ENCODE measurements at regions not wholly inside any gene's neighbourhood (a gene's known extent, or its start where the extent isn't known, plus 50 kb on each side); places are given as distances from the start of the nearest gene placed in this dataset.
A peak's percentile ranks its signal among the peaks of the same experiment; 100 is the strongest.

DNA sequence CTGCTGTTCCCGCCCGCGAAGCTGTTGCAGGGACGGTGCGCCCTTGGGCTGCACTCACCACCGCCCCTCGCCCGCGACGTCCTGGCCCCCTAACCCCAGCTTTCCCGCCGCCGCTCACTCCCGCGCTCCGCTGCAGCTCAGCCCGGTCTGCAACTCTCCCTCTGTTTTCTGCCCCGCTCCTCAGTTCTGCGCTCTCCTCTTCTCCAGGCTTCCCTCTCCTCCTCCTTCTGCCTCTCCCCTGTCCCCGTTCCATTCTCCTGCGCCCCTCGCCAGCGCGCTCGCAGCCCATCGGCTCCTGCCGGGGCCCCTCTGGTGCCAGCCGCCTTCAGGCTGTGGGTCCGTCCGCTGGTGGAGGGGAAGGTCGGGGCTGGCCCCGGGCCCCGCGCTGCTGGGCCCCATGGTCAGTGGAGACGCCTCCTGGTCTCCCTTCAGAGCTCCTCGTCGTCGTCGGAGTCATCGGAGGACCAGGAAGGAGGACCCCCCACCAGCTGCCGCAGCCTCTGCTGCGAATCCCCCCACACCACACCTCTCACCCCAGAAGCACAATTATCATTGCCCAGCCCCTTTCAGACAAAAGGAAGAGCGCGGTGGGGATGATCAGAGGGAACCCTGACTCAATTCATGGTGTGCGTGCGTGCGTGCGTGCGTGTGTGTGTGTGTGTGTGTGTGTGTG lies 223.2 kb upstream of the FOXF1 start:
- no peak for FAIRE-seq

DNA sequence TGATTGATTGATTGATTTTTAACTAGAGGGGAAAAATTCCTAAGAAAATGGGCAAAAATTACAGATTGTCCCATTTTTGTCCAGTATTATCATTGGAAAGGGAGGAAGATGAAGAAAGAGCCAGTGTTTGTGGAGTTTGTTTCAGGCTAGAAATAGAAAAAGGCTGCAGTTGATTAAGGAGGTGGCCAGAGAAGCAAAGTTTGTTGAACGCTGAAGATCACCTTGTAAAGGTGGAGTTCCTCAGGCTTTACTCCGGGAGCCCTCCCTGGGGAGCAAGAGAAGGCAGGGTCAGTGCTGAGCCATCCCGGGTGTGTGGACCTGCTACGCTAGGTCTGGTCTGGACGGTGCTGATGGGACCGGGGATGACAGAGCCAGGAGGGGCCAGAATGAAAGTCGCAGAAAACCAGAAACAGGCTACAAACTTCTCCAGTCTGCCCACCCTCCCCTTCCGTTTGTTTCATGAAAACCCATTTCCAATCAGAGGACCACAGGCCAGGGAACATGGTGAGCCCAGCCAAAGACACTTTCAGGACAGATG lies 222.6 kb upstream of the FOXF1 start:
- FAIRE-seq = no peak

DNA sequence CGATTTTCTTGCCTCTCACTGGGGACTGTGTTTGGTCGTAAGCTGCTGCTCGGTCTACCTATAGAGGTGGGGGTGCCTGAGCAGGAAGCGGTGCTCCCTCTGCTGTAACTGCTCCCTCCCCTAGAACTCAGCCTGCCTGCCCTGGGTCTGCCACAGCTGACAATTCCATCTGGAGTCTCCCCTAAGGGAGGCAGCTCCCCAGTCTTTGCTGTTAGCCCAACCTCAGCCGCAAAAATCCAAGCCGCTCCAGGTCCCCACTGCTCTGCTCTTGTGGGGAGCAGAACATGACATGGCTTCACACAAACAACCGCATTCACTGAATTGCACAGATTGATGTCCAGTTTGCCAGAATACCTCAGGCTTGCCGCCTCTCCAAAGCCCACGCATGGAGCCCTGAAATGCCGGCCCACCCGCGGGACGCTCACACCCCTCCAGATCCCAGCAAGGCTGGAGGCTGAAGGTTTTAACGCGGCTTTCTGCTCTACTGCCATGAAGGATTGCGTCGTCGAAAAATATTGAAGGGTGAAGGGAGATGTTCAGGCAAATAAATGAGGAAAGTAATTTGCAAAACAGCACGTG lies 221.5 kb upstream of the FOXF1 start:
- no peak for FAIRE-seq

DNA sequence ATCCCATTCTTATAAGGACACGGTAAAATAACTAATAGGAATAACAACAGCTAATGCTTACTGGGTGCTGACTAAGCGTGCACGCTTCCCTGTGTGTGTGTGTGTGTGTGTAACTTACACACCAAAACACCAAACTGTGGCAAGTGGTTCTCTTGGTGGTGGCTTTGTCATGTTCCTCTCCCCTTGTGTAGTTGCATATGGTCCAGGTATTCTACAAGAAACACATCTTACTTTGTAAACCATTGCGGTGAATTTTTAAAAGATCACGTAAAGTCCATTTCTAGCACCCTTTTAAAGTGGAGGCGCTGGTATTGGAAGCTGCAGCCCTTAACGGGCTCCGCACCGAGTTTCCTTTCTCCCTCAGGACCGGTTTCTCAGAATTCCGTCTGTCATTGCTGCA lies 221.0 kb upstream of the FOXF1 start:
- no peak for FAIRE-seq

DNA sequence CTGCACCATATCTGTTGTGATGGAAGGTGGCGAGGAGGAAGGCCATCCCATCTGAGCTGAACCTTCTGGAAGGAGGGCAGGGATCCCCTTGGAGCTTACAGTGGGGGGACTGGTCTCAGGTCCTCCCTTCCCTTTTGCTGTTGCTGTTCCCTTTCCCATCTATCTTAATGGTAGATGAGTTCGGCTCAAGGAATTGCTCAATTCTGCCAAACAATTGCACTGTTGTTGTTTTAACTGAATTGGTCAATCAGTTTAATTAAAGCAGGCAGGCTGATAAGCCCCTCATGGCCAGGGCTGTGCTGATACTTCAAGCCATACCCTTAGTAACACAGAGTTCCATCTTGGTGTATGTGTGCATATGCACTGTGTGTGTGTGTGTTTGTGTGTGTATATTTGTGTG lies 220.4 kb upstream of the FOXF1 start:
- no peak for FAIRE-seq

DNA sequence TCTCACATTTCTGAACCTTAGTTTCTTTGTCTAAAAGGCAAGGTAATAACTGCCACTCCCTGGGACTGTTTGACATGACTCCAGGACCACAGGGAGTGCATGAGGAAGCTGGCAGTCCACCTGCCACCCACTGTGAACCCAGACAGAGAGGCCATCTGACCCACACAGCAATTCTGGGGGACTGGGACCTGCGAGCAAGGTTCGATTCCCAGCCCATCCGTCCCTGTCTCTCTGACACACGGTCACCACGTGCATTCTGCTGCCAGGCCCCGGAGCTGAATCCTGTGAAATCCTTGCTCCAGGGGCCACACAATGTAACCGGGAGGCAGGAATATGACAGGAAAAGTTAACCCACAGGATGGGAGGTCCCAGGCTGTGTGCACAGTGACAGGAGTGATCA lies 218.8 kb upstream of the FOXF1 start:
- FAIRE-seq = no peak

DNA sequence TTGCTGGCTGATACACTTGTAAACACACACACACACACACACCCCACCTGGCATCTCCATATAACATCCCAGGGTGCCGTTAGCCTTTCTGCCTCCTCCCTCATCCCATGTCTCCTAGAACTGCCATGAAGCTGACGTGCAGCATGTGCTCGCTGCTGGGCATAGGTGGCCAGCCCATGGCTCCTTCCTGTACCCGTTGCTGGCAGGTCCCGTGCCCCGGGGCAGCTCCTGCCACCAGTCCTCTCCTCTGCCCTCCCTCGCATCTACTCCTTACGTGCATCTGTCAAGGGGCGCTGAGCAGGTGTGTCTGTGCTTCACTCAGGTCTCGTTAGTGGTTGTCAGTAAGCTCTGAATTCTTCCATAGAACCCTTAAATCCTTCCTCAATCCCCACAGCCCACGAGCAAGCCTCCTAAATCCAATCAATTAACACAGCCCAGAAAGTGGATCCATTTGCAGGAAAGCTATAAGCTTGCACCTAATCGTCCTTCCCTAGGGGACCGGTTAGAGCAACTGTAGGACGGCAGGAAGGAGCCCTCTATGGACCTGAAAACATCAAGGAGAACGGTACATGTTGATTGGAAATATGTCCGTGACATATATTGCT lies 218.1 kb upstream of the FOXF1 start:
- FAIRE-seq = no peak

DNA sequence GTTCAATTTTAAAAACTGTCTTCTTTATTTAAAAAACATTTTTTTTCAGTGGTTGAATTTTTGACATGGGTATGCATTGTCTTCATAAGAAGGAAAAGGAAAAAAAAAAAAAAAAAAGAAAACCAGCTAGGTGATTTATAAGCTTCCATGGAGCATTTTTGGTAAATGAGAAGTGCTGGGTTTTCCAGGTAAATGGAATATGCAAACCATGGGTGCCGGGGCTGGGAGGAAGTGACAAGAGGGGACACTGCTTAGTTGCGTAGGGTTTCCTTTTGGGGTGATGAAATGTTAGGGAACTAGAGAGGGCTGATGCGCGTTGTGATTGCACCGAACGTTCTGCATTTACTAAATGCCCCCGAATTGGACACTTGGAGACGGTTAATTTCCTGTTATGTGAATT lies 217.4 kb upstream of the FOXF1 start:
- no peak for FAIRE-seq

DNA sequence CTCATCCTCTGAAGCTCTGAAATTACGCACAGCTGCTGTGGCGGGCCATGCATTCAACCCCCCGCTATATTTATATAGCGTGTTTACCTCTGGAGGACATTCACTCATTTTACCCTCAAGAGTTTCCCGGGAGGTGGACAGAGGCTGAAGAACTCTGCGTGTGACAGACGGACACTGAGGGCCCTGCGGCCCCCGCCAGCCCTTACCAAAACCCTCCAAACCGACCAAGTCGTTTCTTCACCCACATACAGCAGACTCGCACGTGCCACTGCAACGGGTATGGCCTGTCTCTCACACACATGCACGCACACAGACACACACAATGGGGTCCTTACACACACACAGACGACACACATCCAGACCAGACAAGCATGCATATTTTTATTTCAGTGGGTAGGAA lies 216.4 kb upstream of the FOXF1 start:
- FAIRE-seq = no peak

DNA sequence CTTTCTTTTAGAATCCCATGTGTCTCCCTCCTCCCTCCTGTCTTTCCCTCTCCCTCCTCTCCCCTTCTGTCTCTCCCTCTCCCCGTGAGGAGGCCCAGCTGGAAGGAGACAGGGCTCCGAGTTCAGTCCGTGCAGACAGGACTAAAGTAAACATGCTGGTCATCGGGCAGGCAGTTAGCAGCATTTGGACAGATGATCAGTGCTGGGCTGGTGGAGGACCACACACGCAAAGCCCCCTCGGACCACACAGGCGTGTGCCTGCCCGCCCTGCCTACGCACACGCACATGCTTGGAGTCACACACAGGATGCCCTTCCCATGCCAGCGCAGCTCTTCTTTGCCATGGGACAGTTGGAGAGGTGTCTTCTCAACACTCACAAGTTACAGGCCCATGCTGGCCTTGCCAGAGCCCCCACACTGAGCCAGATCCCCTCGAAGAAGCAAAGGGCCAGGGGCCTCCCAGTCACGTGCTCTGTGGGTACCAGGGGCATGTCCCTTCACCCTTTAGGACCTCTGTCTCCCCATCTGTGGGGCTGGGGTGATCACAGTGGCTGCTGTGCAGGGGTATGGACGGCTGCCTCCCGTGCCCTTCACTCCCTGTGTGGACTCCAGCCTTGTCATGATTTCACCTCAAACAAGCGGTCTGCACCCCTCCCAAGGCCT lies 215.7 kb upstream of the FOXF1 start:
- no peak for FAIRE-seq

DNA sequence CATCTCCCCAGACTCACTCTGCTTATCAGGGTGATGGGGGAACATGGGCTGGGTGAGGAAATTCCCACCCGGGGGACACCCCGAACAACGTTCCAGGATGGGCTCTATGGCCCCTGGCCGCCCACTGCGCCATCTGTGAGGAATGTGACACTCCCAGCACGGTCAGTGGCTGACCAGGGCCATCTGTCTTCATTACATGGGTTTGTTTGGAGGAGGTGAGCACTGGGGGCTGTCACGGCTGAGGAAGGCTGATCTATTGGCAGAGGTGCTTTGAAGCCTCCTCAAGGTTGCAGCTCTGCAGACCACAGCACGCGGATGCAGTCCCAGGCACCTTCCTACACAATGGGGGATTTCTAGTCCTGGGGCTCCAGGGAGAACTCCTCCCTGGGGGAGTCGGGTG lies 214.1 kb upstream of the FOXF1 start:
- no peak for FAIRE-seq

DNA sequence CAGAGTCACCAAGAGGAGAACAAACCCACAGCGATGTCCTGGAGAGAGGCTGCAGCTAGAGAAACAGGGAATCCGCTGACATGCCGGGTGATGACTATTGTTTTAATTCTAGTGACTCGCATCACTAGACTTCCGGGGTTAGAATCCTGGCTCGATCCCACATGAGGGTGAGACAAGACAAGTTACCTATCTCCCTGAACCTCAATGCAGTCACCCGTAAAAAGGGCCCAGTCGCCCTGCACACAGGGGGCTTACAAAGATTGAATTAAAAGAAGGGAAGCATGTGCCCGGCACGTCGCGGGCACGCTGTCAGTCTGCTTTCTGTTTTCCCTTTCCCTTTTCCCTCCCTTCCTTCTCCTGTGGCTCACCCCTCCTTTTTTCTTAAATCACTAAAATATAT lies 212.9 kb upstream of the FOXF1 start:
- no peak for FAIRE-seq

DNA sequence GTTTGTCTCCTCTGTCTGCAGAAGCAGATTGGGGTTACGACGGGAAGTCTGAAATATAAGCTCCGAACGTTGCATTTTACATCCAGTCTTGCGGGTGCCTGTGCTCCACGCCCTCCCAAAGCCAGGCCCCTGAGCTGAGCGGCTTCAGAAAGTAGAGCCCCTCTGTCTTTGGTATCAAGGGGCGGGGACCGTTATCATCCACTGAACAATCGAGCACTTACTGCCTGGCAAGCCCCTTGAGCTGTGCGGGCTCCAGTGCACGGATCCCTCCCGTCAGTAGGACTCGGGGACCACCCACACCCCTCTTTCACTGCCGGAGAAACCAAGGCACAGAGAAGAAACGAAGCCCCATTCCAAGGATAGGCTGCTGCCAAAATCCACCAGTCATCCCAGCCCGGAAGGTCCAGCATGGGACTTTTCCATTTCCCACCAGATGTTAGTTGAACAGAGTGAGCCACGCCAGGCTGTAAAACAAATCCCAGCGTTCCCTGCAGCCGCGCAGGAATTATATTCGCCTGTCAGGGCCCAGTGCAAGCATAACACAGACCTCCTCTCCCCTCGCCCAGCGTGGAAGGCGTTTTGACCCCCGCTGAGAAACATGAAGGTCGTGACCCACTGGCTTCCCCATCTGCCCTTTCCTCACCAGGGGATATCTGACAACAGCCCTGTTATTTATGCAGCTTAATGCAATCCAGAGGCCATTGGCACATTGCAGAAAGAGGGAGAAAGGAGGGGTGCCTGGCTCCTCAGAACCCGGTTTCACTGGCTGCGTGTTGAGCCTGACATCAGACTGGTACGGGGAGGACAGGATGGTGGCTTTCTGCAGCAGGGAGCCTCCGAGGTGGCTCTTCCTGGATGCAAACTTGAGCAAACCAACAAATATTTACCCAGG lies 212.2 kb upstream of the FOXF1 start:
- no peak for FAIRE-seq

DNA sequence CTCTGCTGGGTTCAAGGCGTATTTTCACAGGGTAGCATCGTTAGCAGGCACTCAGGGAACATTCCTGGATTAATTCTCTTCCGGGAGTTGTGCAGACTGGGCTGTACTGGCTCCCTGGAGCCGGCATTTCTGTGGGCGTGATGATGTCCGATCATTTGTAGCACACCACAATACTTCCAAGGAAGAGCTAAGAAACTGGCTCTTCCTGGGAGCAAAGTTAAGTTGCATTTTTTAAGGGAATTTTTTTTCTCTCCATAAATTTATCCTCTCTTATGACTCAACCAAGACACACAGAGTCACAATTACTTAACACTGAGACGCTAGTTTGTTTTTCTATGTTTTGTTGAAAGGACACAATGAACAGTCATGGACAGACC lies 211.6 kb upstream of the FOXF1 start:
- no peak for FAIRE-seq

DNA sequence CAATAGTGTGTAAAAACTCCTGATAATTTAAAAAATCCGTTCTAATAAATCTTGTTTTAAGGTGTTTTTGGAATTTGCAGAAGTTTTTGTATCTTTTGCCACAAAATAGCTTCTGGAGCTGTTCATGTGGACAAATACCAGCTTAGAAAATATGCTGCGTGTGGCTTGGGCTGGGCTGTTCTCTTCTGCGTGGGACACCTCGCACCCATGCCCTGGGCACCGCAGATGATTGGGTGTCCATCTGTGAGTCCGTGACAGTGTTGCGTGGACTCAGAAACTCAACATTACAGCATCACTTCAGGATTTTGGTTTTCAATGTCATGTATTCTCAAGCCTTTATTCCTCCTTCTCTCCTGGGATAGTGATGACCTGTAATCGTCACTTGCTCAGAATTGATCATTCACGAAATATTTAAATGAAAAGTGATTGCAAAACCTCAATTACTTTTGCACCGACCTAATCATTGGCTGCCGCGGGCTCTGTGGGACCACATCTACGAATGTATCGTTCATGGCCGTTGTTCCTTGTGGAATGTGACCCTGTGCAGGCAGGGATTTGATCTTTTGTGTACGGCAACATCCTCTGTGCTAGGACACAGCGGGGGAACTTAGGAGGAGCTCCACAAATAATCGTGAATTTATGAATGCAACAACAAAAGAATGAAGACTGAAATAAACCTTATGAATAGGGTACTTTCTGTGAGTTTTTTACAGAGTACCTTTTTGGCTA lies 210.3 kb upstream of the FOXF1 start:
- FAIRE-seq = no peak

DNA sequence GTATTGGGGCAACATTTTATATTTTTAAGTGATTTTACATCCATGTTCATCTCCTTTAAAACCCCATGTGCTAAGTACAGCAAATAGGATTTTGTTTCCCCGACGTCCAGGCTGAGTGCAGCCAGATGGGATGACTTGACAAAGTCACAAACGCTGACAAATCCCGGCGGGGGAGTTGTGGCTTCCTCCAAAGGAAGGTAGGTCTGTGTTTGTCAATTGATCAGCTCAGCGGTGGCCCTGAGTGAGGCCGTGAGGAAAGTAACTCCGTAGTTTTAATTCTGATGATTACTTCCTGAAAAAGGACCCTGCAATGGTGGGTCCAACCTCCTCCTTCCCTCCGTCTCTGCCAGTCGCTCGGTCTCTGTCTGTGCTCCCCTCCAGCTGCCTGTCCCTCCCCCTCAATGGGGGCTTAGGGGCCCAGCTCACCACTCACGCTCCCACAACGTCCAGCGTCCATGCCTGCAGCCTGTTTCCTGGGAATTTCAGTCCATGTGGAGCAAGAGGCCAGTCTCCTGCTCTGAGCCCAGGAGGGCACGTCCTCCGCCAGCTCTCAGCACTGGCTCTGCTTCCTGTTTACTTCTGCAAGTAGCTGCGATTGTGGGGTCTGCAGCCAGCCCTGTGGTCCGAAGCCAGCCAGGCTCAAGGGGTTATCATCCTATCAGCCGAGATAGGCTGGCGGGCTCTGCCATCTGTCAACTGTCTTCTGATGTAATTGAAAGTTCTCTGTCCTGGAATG lies 209.4 kb upstream of the FOXF1 start:
- FAIRE-seq = no peak

DNA sequence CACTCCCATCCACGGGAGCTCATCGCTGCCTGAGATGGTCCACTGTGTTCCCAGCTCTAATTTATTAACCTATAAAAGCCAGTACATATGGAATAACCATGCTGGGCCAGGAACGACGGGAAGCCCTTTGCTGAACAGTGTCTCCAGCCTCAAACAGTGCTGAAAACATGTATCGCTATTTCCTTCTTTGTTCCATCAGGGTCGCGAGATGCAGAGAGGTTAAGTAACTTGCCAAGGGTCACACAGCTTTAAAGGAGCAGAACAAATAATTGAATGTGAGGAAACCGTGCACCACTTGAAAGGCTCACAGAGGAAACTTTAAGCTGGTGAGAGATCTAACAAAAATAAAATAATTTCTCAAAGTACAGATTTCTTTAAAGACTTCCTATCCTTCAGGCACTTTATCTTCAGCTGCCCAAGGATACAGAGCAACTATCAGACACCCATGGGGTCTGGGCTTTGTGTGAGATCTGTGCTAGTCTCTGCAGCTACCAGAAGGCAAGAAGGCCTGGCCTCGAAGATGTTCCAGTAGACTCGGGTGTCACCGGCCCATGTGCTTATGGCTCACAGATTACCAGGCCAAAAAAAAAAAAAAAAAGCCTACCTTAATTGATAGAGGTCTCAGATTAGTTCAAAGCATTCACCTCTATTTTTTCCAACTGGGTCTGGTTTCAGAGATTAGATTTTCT lies 207.8 kb upstream of the FOXF1 start:
- no peak for FAIRE-seq

DNA sequence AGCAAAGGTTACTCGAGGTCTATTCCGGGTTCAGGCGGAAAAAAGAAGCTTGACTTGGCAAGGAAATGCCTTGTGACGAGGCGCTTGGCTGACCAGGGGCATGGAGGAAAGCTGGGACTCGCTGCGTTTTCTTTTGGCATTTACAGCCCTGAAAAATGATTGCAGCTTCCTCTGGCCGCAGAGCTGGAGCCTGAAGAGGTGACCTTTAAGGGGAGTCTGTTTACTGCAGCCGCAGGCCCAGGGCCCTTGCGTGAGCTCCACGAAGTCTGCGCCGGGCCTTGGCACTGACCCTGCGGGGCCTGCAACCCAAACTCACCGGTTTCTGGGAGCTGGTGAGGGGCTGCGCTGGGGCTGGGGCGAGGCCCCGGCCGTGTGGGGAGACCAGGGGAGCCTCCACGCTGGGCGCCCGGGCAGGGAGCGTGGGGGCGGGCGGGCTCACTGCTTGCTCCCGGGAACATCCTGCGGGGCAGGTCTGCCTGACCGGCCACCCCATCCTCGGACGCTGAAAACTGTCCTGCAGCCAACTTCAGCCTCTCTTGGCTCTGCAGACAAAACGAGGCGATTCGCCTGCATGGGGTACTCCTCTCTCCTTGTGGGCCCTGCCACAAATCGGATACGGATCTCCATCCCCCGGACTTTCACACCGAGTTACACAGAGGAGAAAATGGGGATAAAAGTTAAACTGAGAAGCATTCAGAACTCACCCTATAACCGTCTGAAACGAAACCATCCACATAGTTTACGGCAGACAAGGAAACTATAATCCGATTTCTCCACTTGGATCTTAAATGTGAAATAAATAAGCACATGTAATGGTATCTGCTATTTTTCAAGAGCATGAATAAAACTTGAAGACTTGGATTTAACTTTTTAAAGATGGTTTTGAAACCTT lies 206.3 kb upstream of the FOXF1 start:
- FAIRE-seq = no peak

DNA sequence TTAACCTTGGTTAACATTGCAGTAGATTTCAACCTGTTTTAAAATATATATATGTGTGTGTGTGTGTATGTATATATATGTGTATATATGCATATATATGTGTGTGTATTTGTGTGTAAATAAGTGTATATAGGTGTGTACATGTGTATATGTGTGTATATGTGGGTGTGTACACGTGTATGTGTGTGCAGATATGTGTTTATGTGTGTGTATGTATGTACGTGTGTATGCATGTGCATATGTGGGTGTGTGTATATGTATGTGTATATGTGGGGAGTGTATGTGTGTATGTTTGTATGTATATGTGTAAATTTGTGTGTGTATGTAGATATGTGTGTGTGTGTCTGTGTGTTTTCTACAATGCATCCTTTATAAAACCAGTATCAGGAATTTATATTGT lies 205.5 kb upstream of the FOXF1 start:
- FAIRE-seq = peak; percentile 40

DNA sequence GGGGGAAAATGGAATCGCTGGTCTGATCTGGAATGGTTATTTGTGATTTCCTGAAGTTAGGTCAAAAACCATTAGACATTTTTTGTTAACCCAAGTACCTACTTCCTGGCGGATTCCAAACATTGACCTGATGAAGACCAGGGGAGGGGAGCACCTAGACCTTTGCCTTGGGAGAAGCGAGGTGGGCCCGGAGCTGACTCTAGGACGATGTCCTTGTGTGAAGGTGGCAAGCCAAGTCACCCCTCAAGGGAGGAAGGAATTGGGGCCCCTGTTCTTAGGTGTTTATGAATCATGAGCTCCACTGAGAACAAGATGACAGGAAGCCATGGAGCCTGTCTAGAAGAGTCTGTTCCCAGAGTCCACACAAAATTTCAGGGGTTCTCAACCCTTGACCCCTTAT lies 204.9 kb upstream of the FOXF1 start:
- no peak for FAIRE-seq

Data from A204.1 (cell line).